Gastrocnemius medialis (tissue), 4 donors: ENCODE measurements at regions not wholly inside any gene's neighbourhood (a gene's known extent, or its start where the extent isn't known, plus 50 kb on each side); places are given as distances from the start of the nearest gene placed in this dataset.

Experiments
- ATAC-seq, 2 donors: fragments of 150-250 bp; one replicate each; pipeline ENCODE4 v1.9.1; 2016
- DNase-seq, 2 donors: peaks; one replicate each; pipeline ENCODE4 v3.0.0-alpha.2; 2019
- H3K27ac ChIP-seq, 4 donors: fragments of 200-600 bp; sonication (generic); 1 replicate in 1 of 4; 2 replicates in 3 of 4; pipeline ENCODE4 v1.5.1; 2016 to 2018; ENCODE audit warnings: mild to moderate bottlenecking in 2 of 4, moderate library complexity in 1 of 4
- H3K27me3 ChIP-seq, 3 donors: fragments of 200-600 bp; sonication (generic) in 2 of 3; 1 replicate in 1 of 3; 2 replicates in 2 of 3; pipeline versions ENCODE4 v1.5.1 to v1.6.0; 2016 to 2019; ENCODE audit warnings: mild to moderate bottlenecking in 1 of 3, moderate library complexity in 1 of 3
- H3K36me3 ChIP-seq, 2 donors: fragments of 200-600 bp; sonication (generic) in 1 of 2; one replicate each; pipeline ENCODE4 v1.5.1; 2017 to 2018
- H3K4me1 ChIP-seq, 2 donors: fragments of 200-600 bp; sonication (generic) in 1 of 2; one replicate each; pipeline ENCODE4 v1.5.1; 2016 to 2017; ENCODE audit warnings: mild to moderate bottlenecking in 2 of 2
- H3K4me3 ChIP-seq, 4 donors: fragments of 200-600 bp; sonication (generic) in 3 of 4; 1 replicate in 1 of 4; 2 replicates in 3 of 4; pipeline ENCODE4 v1.5.1; 2016 to 2019; ENCODE audit warnings: mild to moderate bottlenecking in 2 of 4
- H3K9me3 ChIP-seq, 3 donors: fragments of 200-600 bp; sonication (generic) in 2 of 3; 1 replicate in 1 of 3; 2 replicates in 2 of 3; pipeline ENCODE4 v1.5.1; 2016 to 2019
- CTCF ChIP-seq, 5 experiments: fragments of 450-650 bp in 3 of 5; fragments of 200-600 bp in 2 of 5; sonication (generic) in 2 of 5; IDR thresholded peaks in 4 of 5; conservative IDR thresholded peaks in 1 of 5; 1 replicate in 4 of 5; 2 replicates in 1 of 5; pipeline ENCODE4 v1.5.1; 2016 to 2019; ENCODE audit warnings: antibody characterized with exemption in 5 of 5, mild to moderate bottlenecking in 3 of 5, moderate library complexity in 3 of 5
- POLR2A ChIP-seq, 2 donors: fragments of 450-650 bp; IDR thresholded peaks; one replicate each; pipeline ENCODE4 v1.6.1; 2017; ENCODE audit warnings: antibody characterized with exemption in 2 of 2, mild to moderate bottlenecking in 2 of 2, moderate library complexity in 2 of 2
- in situ Hi-C, 4 donors: fragments of 200-750 bp; cut with MboI; loops; one replicate each; pipeline versions ENCODE4 v1.15.0 to v1.8.0; 2017; ENCODE audit warnings: low sequenced_read_pairs in 4 of 4
- intact Hi-C: fragments of 100-400 bp; cut with DNase I; formaldehyde crosslinking; loops from one replicate; pipeline ENCODE4 v1.15.1; 2023; ENCODE audit warnings: low total_unique reads

GRCh38 chr18:10379522-10379921 is 74.9 kb upstream of the APCDD1 start:
- Histone ChIP-seq H3K27ac (no peak overlapping the region), H3K4me1 (no peaks in the 10 kb centered on the region), H3K36me3 (no peaks in the 10 kb centered on the region), H3K4me3 (no peak overlapping the region), H3K9me3 (no peaks in the 10 kb centered on the region), H3K27me3 (peaks cover 0 to 2% (median 0%) of the 10 kb centered on the region in 3 donors)
- in situ Hi-C loops (no loop called here), intact Hi-C loops (no loop called here)
- no peak for ATAC-seq
- DNase-seq = no peak
- TF ChIP-seq CTCF (IDR thresholded peaks at IDR 0.05 in 4 of 5, conservative IDR thresholded peaks at IDR 0.05 in 1 of 5) = no peak
- no peak for TF ChIP-seq POLR2A (IDR thresholded peaks at IDR 0.05)

GRCh38 chr18:10381516-10381915 is 72.9 kb upstream of the APCDD1 start:
- Histone ChIP-seq H3K4me3 (no peak overlapping the region), H3K27me3 (peaks cover 0 to 2% (median 0%) of the 10 kb centered on the region in 3 donors), H3K27ac (no peak overlapping the region), H3K9me3 (no peaks in the 10 kb centered on the region), H3K4me1 (no peaks in the 10 kb centered on the region), H3K36me3 (no peaks in the 10 kb centered on the region)
- in situ Hi-C loops = no loop called here
- intact Hi-C loops = no loop called here
- no peak for ATAC-seq
- no peak for DNase-seq
- no peak for TF ChIP-seq CTCF (IDR thresholded peaks at IDR 0.05 in 4 of 5, conservative IDR thresholded peaks at IDR 0.05 in 1 of 5)
- TF ChIP-seq POLR2A (IDR thresholded peaks at IDR 0.05) = no peak

GRCh38 chr18:10381951-10382350 is 72.5 kb upstream of the APCDD1 start:
- no peaks in the 10 kb centered on the region for H3K36me3 ChIP-seq
- TF ChIP-seq CTCF (IDR thresholded peaks at IDR 0.05 in 4 of 5, conservative IDR thresholded peaks at IDR 0.05 in 1 of 5) (no peak), POLR2A (IDR thresholded peaks at IDR 0.05) (no peak)
- intact Hi-C loops = no loop called here
- H3K4me3 ChIP-seq = no peak overlapping the region
- no peak for DNase-seq
- no peak overlapping the region for H3K27ac ChIP-seq
- no peaks in the 10 kb centered on the region for H3K9me3 ChIP-seq
- no peaks in the 10 kb centered on the region for H3K4me1 ChIP-seq
- ATAC-seq = no peak
- H3K27me3 ChIP-seq = peaks cover 0 to 2% (median 0%) of the 10 kb centered on the region in 3 donors
- in situ Hi-C loops = no loop called here

GRCh38 chr18:10386049-10386448 is 68.4 kb upstream of the APCDD1 start:
- intact Hi-C loops = no loop called here
- Histone ChIP-seq H3K27ac (no peak overlapping the region), H3K27me3 (peaks cover 0 to 2% (median 0%) of the 10 kb centered on the region in 3 donors), H3K9me3 (no peaks in the 10 kb centered on the region), H3K36me3 (no peaks in the 10 kb centered on the region), H3K4me1 (no peaks in the 10 kb centered on the region), H3K4me3 (no peak overlapping the region)
- TF ChIP-seq POLR2A (IDR thresholded peaks at IDR 0.05) = no peak
- no peak for TF ChIP-seq CTCF (IDR thresholded peaks at IDR 0.05 in 4 of 5, conservative IDR thresholded peaks at IDR 0.05 in 1 of 5)
- in situ Hi-C loops = no loop called here
- DNase-seq (no peak), ATAC-seq (peak in 1 of 2 donors; percentile 16)

GRCh38 chr18:10386956-10387355 is 67.5 kb upstream of the APCDD1 start:
- Histone ChIP-seq H3K27me3 (peaks cover 0 to 2% (median 0%) of the 10 kb centered on the region in 3 donors), H3K4me1 (no peaks in the 10 kb centered on the region), H3K9me3 (no peaks in the 10 kb centered on the region), H3K4me3 (no peak overlapping the region), H3K27ac (no peak overlapping the region), H3K36me3 (no peaks in the 10 kb centered on the region)
- intact Hi-C loops (no loop called here), in situ Hi-C loops (no loop called here)
- no peak for ATAC-seq
- TF ChIP-seq CTCF (IDR thresholded peaks at IDR 0.05 in 4 of 5, conservative IDR thresholded peaks at IDR 0.05 in 1 of 5) = no peak
- TF ChIP-seq POLR2A (IDR thresholded peaks at IDR 0.05) = no peak
- DNase-seq = no peak
